Head of caudate nucleus (tissue), 42 donors: ENCODE measurements at regions not wholly inside any gene's neighbourhood (a gene's known extent, or its start where the extent isn't known, plus 50 kb on each side); places are given as distances from the start of the nearest gene placed in this dataset.
"Not testable (repeated sequence)": the region's sequence is repeated elsewhere in the genome, so short reads cannot be mapped to it uniquely, and the experiment has no call there.

Experiments
- DNase-seq, 42 donors: peaks; one replicate each; pipeline versions ENCODE4 v3.0.0 to v3.0.0-alpha.2; 2020 to 2021; ENCODE audit warnings: mixed read lengths in 7 of 42
- intact Hi-C: fragments of 100-400 bp; cut with DNase I; formaldehyde crosslinking; loops from one replicate; pipeline ENCODE4 v1.15.0; 2022

- no peak for DNase-seq
- intact Hi-C loops = no loop called here
Measured at GRCh38 chr2:238615187-238615586, 188.5 kb downstream of the ASB1 start.

DNA sequence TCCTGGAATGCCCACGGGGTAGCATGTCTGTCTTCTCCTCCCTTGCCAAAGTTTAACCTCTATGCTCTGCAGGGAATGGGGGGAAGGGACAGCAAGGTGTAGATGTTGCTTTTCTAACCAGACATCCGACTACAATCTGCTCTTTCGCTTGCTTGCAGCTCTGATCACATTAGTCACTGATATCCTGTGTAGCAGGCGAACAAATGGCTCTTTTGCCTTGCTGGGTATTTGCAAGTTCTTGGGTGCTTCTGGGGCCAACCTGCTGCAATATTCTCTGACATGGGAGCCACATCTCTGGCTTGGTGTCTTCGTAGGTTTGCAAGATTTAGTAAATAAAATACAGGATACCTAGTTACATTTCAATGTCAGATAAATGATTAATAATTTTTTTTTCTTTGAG is 190.0 kb downstream of the ASB1 start:
- intact Hi-C loops = no loop called here
- no peak for DNase-seq

- DNase-seq, intact Hi-C loops: not testable (repeated sequence)
Measured at GRCh38 chr2:238618494-238619283, 192.0 kb downstream of the ASB1 start.

DNA sequence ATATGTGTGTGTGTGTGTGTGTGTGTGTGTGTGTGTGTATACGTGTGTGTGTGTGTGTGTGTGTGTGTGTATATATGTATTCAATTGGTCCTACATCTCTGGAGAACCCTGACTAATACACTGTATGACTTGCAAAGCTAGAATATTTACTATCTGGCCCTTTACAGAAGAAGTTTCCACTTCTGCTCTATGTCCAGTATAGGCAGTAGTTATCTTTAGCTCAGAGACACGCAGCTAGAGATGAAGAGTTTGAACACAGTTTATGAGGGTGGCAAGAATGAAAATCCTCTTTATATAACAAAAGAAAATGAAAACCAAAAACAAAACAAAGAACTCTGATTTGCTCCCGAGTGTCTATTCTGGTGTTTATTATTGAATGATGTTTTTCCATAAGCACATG is 201.2 kb downstream of the ASB1 start:
- no peak for DNase-seq
- intact Hi-C loops = no loop called here

DNA sequence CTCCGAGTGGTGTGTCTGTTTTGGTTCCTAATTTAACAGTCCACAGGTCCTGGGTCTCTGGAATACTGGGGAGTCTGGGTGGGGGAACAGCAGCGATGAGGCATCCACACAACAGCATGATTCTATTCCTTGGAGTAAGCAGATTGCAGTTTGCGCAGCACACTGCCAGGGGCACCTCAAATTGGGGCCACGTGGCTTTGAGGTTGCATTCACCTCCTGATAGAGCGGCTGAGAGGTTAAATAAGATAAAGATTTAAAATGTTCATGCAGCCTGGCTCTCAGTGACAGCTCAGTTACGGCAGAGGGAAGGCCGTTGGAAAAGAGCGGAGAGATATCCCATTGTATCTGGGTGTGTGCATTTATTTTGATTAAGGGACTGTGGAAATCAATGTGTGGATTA is 202.3 kb downstream of the ASB1 start:
- peak in 1 of 42 donors; percentile 18 for DNase-seq

GRCh38 chr2:238631491-238632180 is 204.9 kb downstream of the ASB1 start:
- intact Hi-C loops = no loop called here
- peak in 1 of 42 donors; percentile 23 for DNase-seq

More for the DNA sequence above, 202.3 kb downstream of the ASB1 start:
- intact Hi-C loops = no loop called here

- intact Hi-C loops = no loop called here
- peak in 1 of 42 donors; percentile 9 for DNase-seq
Measured at GRCh38 chr2:238632181-238633060, 205.7 kb downstream of the ASB1 start.

GRCh38 chr2:238633426-238634328 is 206.9 kb downstream of the ASB1 start:
- peak in 2 of 42 donors; percentile 4 to 10 for DNase-seq
- intact Hi-C loops = no loop called here

DNA sequence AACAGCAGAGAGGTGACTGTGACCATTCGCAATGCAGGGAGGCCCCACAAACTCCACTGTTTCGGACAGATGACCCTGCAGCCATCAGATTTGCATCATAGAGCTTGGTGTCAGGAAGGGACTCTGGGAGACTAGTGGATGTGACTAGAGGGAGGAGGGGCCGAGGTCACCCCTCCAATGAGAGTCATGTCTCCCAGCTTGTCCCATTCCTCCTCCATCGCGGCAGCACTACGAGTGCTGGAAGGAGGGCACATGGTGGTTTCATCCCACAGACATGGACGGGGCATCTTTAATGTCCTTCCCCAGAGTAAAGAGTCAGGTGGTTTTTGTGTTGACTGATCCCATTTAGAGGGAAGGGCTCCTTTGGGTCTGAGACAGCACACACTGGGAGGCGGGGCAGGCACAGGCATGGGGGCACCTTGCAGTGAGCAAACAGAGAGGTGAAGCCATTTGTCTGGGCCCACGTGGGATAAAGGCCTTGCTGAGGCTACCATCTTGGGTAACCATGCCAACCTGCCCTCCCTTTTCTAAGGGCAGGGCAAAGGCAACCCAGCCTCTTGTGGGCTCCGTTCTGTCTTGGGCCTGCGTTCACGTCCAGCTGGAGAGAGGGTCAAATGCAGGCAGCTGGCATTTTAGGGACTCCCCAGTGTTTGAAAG is 208.1 kb downstream of the ASB1 start:
- DNase-seq = peak in 3 of 42 donors; percentile 2 to 24 (median 15)
- intact Hi-C loops = no loop called here

DNA sequence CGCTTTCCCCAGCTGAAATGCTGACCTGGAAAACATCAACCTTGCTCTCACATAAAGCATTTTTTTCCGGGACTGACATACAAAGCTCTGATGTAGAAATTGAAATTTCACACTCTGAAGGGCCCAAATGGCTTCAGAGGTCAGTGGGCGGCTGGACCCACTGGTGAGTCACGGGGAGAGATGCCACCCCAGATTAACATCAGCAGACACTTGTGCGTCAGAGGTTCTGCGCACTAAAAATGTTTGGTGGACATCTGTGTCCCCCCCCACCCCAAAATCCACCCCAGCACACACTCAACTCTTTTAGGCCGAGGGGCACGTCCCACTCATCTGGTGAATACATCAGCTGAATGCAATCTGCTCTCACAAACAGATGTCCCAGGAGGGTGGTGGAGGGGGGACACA is 208.9 kb downstream of the ASB1 start:
- peak in 1 of 42 donors; percentile 3 for DNase-seq
- intact Hi-C loops = no loop called here

DNA sequence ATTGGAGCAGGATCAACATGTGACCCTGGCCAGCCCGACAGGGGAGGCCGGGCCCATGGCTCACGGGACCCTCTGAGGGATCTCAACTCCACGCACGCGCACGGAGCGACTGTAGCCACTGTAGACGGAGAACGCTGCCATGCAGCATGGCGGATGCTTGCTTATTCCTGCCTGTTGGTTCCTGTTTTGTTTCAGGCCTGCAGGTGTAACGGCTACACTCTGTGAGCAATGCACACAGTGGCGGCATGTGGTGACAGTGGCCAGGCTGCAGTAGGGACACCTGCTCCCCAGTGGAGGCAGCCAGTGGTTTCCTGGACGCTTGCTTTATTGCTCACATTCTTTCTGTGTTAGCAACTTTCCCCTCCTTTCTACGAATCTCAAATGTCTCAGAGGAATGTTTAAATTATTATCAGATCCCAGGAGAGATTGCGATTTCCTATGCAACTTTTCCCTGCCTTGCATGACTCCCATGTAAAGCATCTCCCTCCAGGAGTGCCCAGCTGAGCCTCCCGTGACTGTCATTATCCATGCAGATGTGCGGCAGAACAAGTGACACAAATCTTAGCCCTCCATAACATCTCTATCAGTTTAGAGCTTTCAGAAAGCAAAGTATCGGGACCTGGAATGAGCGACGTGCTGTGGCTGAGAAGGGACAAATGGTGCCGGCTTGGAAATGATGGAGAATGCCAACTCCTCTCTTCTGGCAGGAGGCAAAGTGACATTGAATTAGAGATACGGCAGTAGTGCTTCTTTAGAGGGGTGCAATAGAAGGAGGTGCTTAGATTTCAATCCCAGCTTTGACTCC is 209.7 kb downstream of the ASB1 start:
- intact Hi-C loops = no loop called here
- peak in 3 of 42 donors; percentile 4 to 28 (median 4) for DNase-seq

GRCh38 chr2:238638100-238638981 is 209.5 kb upstream of the TWIST2 start:
- intact Hi-C loops = no loop called here
- DNase-seq = peak in 4 of 42 donors; percentile 4 to 33 (median 28)

- intact Hi-C loops = no loop called here
- peak in 4 of 42 donors; percentile 7 to 33 (median 28) for DNase-seq
Measured at GRCh38 chr2:238638982-238639628, 208.8 kb upstream of the TWIST2 start.

- intact Hi-C loops = no loop called here
- peak in 5 of 42 donors; percentile 2 to 38 (median 9) for DNase-seq
Measured at GRCh38 chr2:238640486-238640885, 207.4 kb upstream of the TWIST2 start.

GRCh38 chr2:238642973-238643372 is 204.9 kb upstream of the TWIST2 start:
- peak in 2 of 42 donors; percentile 4 to 14 for DNase-seq
- intact Hi-C loops = no loop called here
